PFSK-1 (cell line): ENCODE measurements at regions not wholly inside any gene's neighbourhood (a gene's known extent, or its start where the extent isn't known, plus 50 kb on each side); places are given as distances from the start of the nearest gene placed in this dataset.

Experiments used
- FOXP2 ChIP-seq: optimal IDR thresholded peaks from 2 replicates; pipeline ENCODE3; 2011; ENCODE audit warnings: borderline replicate concordance, control low read depth, inconsistent platforms; ENCODE audit not compliant: insufficient read depth; ENCODE audit errors: extremely low read length, extremely low read depth
- POLR2AphosphoS5 ChIP-seq: IDR thresholded peaks from 2 replicates; pipeline ENCODE4 v1.6.1; 2012; ENCODE audit warnings: low read depth, mild to moderate bottlenecking, control low read depth, low read length, moderate library complexity
- SIN3A ChIP-seq: IDR thresholded peaks from 2 replicates; pipeline ENCODE4 v1.6.1; 2012; ENCODE audit warnings: mild to moderate bottlenecking, low read length, moderate library complexity, borderline replicate concordance; ENCODE audit not compliant: insufficient read depth
- TAF1 ChIP-seq: IDR thresholded peaks from 2 replicates; pipeline ENCODE4 v1.6.1; 2012; ENCODE audit warnings: low read length, control low read depth, borderline replicate concordance; ENCODE audit not compliant: insufficient read depth
- TF ChIP-seq, protein P1 (sequence below), 2 experiments: IDR thresholded peaks; 2 replicates each; pipeline versions ENCODE4 v1.6.1 to v1.8.0; 2011 to 2012; ENCODE audit warnings: low read depth in 2 of 2, low read length in 2 of 2, control low read depth in 1 of 2, inconsistent platforms in 1 of 2, mild to moderate bottlenecking in 1 of 2, moderate library complexity in 1 of 2; ENCODE audit not compliant: insufficient read depth in 1 of 2

- no peak for TF ChIP-seq FOXP2
- no peak for TF ChIP-seq SIN3A
These were observed 94.5 kb downstream of the ICOS start for GRCh38 chr2:204031056-204031455.

GRCh38 chr2:204032301-204032700 is 95.7 kb downstream of the ICOS start:
- TF ChIP-seq, protein P1, sequence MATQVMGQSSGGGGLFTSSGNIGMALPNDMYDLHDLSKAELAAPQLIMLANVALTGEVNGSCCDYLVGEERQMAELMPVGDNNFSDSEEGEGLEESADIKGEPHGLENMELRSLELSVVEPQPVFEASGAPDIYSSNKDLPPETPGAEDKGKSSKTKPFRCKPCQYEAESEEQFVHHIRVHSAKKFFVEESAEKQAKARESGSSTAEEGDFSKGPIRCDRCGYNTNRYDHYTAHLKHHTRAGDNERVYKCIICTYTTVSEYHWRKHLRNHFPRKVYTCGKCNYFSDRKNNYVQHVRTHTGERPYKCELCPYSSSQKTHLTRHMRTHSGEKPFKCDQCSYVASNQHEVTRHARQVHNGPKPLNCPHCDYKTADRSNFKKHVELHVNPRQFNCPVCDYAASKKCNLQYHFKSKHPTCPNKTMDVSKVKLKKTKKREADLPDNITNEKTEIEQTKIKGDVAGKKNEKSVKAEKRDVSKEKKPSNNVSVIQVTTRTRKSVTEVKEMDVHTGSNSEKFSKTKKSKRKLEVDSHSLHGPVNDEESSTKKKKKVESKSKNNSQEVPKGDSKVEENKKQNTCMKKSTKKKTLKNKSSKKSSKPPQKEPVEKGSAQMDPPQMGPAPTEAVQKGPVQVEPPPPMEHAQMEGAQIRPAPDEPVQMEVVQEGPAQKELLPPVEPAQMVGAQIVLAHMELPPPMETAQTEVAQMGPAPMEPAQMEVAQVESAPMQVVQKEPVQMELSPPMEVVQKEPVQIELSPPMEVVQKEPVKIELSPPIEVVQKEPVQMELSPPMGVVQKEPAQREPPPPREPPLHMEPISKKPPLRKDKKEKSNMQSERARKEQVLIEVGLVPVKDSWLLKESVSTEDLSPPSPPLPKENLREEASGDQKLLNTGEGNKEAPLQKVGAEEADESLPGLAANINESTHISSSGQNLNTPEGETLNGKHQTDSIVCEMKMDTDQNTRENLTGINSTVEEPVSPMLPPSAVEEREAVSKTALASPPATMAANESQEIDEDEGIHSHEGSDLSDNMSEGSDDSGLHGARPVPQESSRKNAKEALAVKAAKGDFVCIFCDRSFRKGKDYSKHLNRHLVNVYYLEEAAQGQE (IDR thresholded peaks at IDR 0.05; ENCODE audit: insufficient read depth in 1 of 2, low read depth in 2 of 2, low read length in 2 of 2), result no peak
- no peak for TF ChIP-seq POLR2AphosphoS5
- no peak for TF ChIP-seq TAF1
- no peak for TF ChIP-seq SIN3A
- TF ChIP-seq FOXP2, result no peak

GRCh38 chr2:204033611-204034495 is 97.3 kb downstream of the ICOS start:
- TF ChIP-seq, protein P1 (IDR thresholded peaks at IDR 0.05; ENCODE audit: insufficient read depth in 1 of 2, low read depth in 2 of 2, low read length in 2 of 2), result no peak
- no peak for TF ChIP-seq SIN3A
- no peak for TF ChIP-seq TAF1
- TF ChIP-seq POLR2AphosphoS5, result no peak
- no peak for TF ChIP-seq FOXP2

DNA sequence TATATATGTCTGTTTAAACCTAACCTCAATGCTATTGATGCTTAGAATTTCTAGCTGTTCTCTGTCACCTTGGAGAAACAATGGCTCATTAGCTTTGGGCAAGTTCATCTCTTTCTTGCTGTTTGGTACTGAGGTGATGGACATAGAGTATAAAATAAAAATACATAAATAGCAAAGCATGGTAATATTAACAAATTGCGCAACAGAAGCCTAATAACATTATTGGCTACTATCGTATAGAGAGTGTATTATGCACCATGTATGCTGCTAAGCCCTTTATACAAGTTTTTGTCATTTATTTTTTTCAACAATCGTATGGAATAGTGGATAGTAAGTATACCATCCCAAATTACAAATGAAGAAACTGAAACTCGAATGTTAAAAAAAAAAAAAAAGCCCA is 100.1 kb downstream of the ICOS start:
- TF ChIP-seq SIN3A, result no peak
- TF ChIP-seq, protein P1 (IDR thresholded peaks at IDR 0.05; ENCODE audit: insufficient read depth in 1 of 2, low read depth in 2 of 2, low read length in 2 of 2), result no peak

GRCh38 chr2:204037286-204037685 is 100.7 kb downstream of the ICOS start:
- TF ChIP-seq POLR2AphosphoS5 (no peak), FOXP2 (no peak), TAF1 (no peak), SIN3A (no peak)
- TF ChIP-seq, protein P1 (IDR thresholded peaks at IDR 0.05; ENCODE audit: insufficient read depth in 1 of 2, low read depth in 2 of 2, low read length in 2 of 2), result no peak
